Suprapubic skin (tissue), 4 donors: ENCODE measurements at regions not wholly inside any gene's neighbourhood (a gene's known extent, or its start where the extent isn't known, plus 50 kb on each side); places are given as distances from the start of the nearest gene placed in this dataset.

Experiments used
- DNase-seq, 2 donors: peaks; one replicate each; pipeline ENCODE4 v3.0.0-alpha.2; 2019; ENCODE audit warnings: low spot score in 2 of 2
- H3K27ac ChIP-seq: fragments of 200-600 bp; sonication (generic); one replicate; pipeline ENCODE4 v1.5.1; 2019
- H3K27me3 ChIP-seq: fragments of 200-600 bp; sonication (generic); one replicate; pipeline ENCODE4 v1.5.1; 2019
- H3K36me3 ChIP-seq: fragments of 200-600 bp; sonication (generic); one replicate; pipeline ENCODE4 v1.5.1; 2019
- H3K4me1 ChIP-seq: fragments of 200-600 bp; sonication (generic); one replicate; pipeline ENCODE4 v1.5.1; 2019
- H3K4me3 ChIP-seq: fragments of 200-600 bp; sonication (generic); one replicate; pipeline ENCODE4 v1.5.1; 2019; ENCODE audit warnings: mild to moderate bottlenecking
- H3K9me3 ChIP-seq: fragments of 200-600 bp; sonication (generic); one replicate; pipeline ENCODE4 v1.5.1; 2019
- CTCF ChIP-seq, 2 donors: fragments of 200-600 bp in 1 of 2; fragments of 450-650 bp in 1 of 2; sonication (generic) in 1 of 2; IDR thresholded peaks; one replicate each; pipeline ENCODE4 v1.5.1; 2016 to 2019; ENCODE audit warnings: antibody characterized with exemption in 2 of 2, mild to moderate bottlenecking in 1 of 2, moderate library complexity in 1 of 2
- EP300 ChIP-seq: sonication (generic); formaldehyde crosslinking; IDR thresholded peaks from one replicate; pipeline ENCODE4 v1.6.1; 2017; ENCODE audit warnings: antibody characterized with exemption
- POLR2A ChIP-seq, 2 donors: fragments of 450-650 bp; IDR thresholded peaks; one replicate each; pipeline ENCODE4 v1.6.1; 2017; ENCODE audit warnings: antibody characterized with exemption in 2 of 2, mild to moderate bottlenecking in 2 of 2, moderate library complexity in 2 of 2
- POLR2AphosphoS5 ChIP-seq, 3 donors: sonication (generic); formaldehyde crosslinking; IDR thresholded peaks; one replicate each; pipeline ENCODE4 v1.6.1; 2017; ENCODE audit warnings: antibody characterized with exemption in 3 of 3
- WGBS: methylation state at CpG from one replicate; pipeline ENCODE4 v1.1.5; 2018; 5-methylcytosine and 5-hydroxymethylcytosine counted together

DNA sequence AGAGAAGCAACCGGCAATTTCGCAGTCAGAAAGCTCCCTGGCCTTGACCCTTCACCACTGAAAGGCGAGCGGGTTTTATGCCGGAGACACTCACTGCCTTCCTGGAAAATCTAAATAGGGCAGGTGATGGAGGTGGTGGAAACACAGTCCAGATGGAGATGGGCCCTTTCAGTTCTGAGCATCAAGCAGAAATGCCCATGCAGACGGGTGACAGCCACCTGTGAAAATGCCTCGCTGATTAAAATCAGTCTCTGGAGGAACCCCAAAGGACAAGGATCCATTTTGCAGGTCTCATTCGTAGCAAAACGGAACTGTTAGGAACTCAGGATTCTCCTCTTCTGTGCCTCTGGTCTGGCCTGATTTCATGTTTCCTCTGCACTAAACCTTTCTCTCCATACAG is 74.2 kb downstream of the FZD10 start:
- TF ChIP-seq POLR2AphosphoS5 (IDR thresholded peaks at IDR 0.05) (no peak), EP300 (no peak), CTCF (IDR thresholded peaks at IDR 0.05) (no peak), POLR2A (IDR thresholded peaks at IDR 0.05) (no peak)
- no peaks in the 10 kb centered on the region for H3K36me3 ChIP-seq
- no peak overlapping the region for H3K27ac ChIP-seq
- no peak overlapping the region for H3K4me3 ChIP-seq
- WGBS, result 87% methylated on average over 9 of the region's 9 CpGs
- DNase-seq, result no peak
- no peaks in the 10 kb centered on the region for H3K9me3 ChIP-seq
- peaks cover 6% of the 10 kb centered on the region for H3K27me3 ChIP-seq
- no peaks in the 10 kb centered on the region for H3K4me1 ChIP-seq

DNA sequence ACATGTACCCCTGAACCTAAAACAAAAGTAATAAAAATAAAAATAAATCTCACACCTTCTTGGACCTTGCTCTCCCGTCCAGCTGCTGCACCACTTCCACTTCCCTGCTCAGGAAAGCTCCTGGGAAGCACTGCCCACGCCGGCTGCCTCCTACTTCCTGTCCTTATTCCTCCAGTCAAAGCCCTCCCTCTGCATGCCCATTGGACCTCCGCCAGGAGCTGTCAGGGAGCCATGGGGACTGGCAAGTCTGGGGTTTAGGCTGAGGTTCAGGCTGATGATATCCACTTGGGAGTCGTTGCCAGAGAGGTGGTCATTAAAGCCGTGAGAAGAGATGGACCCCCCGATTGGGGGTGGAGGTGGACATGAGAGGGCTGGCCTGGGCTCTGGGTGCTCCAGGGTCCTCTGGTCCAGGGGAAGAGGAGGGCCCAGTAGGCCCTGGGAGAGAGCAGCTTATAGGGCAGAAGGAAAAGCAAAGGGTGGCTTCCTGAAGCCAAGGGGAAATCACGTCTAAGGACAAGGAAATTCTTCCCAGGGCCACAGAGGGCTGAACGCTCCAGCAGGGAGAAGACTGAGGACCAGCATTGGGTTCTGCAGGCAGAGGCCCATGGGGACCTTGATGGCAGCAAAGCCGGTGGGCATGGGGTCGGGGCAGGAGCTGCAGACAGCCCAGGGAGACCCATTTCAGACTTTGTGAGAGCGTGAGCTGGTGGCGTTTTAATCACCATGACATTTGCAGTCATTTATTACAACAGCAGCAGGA is 78.7 kb downstream of the FZD10 start:
- no peaks in the 10 kb centered on the region for H3K27me3 ChIP-seq
- no peaks in the 10 kb centered on the region for H3K9me3 ChIP-seq
- DNase-seq, result no peak
- H3K4me1 ChIP-seq, result no peaks in the 10 kb centered on the region
- H3K27ac ChIP-seq, result no peak overlapping the region
- WGBS, result 77% methylated on average over 13 of the region's 13 CpGs
- no peaks in the 10 kb centered on the region for H3K36me3 ChIP-seq
- H3K4me3 ChIP-seq, result no peak overlapping the region
- TF ChIP-seq EP300, result no peak
- no peak for TF ChIP-seq POLR2A (IDR thresholded peaks at IDR 0.05)
- TF ChIP-seq CTCF (IDR thresholded peaks at IDR 0.05), result no peak
- TF ChIP-seq POLR2AphosphoS5 (IDR thresholded peaks at IDR 0.05), result no peak

DNA sequence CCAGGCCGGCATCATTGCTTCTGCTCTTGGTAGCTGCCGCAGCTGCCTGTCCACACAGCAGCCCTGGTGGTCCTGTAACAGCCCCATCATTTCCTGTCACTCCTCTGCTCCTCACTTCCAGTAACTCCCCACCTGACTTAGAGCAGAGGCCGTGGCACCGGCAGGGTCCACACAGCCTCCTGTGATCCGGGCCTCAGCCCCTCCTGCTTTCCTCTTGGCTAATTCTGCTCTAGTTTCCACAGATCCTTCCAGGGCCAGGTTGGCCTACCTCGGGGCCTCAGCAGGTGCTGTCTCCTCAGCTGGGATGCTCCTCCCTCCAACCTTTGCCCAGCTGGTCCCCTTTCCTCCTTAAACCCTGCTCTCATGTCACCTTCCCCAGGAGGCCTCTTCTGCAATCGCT is 80.2 kb downstream of the FZD10 start:
- no peak for DNase-seq
- H3K36me3 ChIP-seq, result no peaks in the 10 kb centered on the region

GRCh38 chr12:130245251-130245650 is 83.0 kb downstream of the FZD10 start:
- no peaks in the 10 kb centered on the region for H3K9me3 ChIP-seq
- no peaks in the 10 kb centered on the region for H3K27me3 ChIP-seq
- no peak for TF ChIP-seq POLR2A (IDR thresholded peaks at IDR 0.05)
- no peak for TF ChIP-seq EP300
- H3K27ac ChIP-seq, result no peak overlapping the region
- no peaks in the 10 kb centered on the region for H3K36me3 ChIP-seq
- no peaks in the 10 kb centered on the region for H3K4me1 ChIP-seq
- no peak for DNase-seq
- WGBS, result 71% methylated on average over 6 of the region's 6 CpGs
- no peak overlapping the region for H3K4me3 ChIP-seq

More for the DNA sequence above, 80.2 kb downstream of the FZD10 start:
- H3K27ac ChIP-seq, result no peak overlapping the region
- H3K27me3 ChIP-seq, result no peaks in the 10 kb centered on the region
- no peak for TF ChIP-seq EP300
- TF ChIP-seq CTCF (IDR thresholded peaks at IDR 0.05), result no peak
- no peak for TF ChIP-seq POLR2A (IDR thresholded peaks at IDR 0.05)
- TF ChIP-seq POLR2AphosphoS5 (IDR thresholded peaks at IDR 0.05), result no peak
- H3K9me3 ChIP-seq, result no peaks in the 10 kb centered on the region
- WGBS, result 94% methylated on average over 7 of the region's 7 CpGs
- no peaks in the 10 kb centered on the region for H3K4me1 ChIP-seq
- no peak overlapping the region for H3K4me3 ChIP-seq

- 60% methylated on average over 6 of the region's 6 CpGs for WGBS
- no peaks in the 10 kb centered on the region for H3K4me1 ChIP-seq
- no peak overlapping the region for H3K27ac ChIP-seq
- no peak for DNase-seq
- H3K4me3 ChIP-seq, result no peak overlapping the region
- no peaks in the 10 kb centered on the region for H3K27me3 ChIP-seq
- no peak for TF ChIP-seq POLR2AphosphoS5 (IDR thresholded peaks at IDR 0.05)
- TF ChIP-seq EP300, result no peak
- TF ChIP-seq CTCF (IDR thresholded peaks at IDR 0.05), result no peak
- no peak for TF ChIP-seq POLR2A (IDR thresholded peaks at IDR 0.05)
- no peaks in the 10 kb centered on the region for H3K9me3 ChIP-seq
- H3K36me3 ChIP-seq, result no peaks in the 10 kb centered on the region
Observed at GRCh38 chr12:130246560-130246959, 84.3 kb downstream of the FZD10 start.
